Endodermal cell (in vitro differentiated cells): ENCODE measurements at regions not wholly inside any gene's neighbourhood (a gene's known extent, or its start where the extent isn't known, plus 50 kb on each side); places are given as distances from the start of the nearest gene placed in this dataset.
A peak's percentile ranks its signal among the peaks of the same experiment; 100 is the strongest.

Experiments used
- DNase-seq: peaks from one replicate; pipeline ENCODE4 v3.0.0-alpha.2; 2017
- H3K27ac ChIP-seq: 2 replicates; pipeline ENCODE4 v1.5.1; 2013; ENCODE audit warnings: mild to moderate bottlenecking, low read depth, low read length, moderate library complexity
- H3K27me3 ChIP-seq: 2 replicates; pipeline ENCODE4 v1.6.1; 2013; ENCODE audit warnings: mild to moderate bottlenecking, low read length, moderate library complexity; ENCODE audit not compliant: insufficient read depth, control insufficient read depth, poor library complexity, severe bottlenecking
- H3K36me3 ChIP-seq: 2 replicates; pipeline ENCODE4 v1.7.0; 2013; ENCODE audit warnings: mild to moderate bottlenecking, low read length, moderate library complexity; ENCODE audit not compliant: control insufficient read depth, insufficient read depth
- H3K4me1 ChIP-seq: one replicate; pipeline ENCODE4 v1.7.0; 2013; ENCODE audit warnings: low read length; ENCODE audit not compliant: control insufficient read depth, insufficient read depth
- H3K4me3 ChIP-seq: 2 replicates; pipeline ENCODE4 v1.5.1; 2013; ENCODE audit warnings: mild to moderate bottlenecking, low read length, moderate library complexity
- H3K9ac ChIP-seq: 2 replicates; pipeline ENCODE4 v1.6.1; 2013; ENCODE audit warnings: mild to moderate bottlenecking, low read length, moderate library complexity; ENCODE audit not compliant: poor library complexity, severe bottlenecking; ENCODE audit errors: extremely low read depth
- H3K9me3 ChIP-seq: 2 replicates; pipeline ENCODE4 v1.6.1; 2013; ENCODE audit warnings: mild to moderate bottlenecking, low read length, moderate library complexity; ENCODE audit not compliant: control insufficient read depth
- H3K27ac Mint-ChIP-seq: 2 replicates; pipeline ENCODE4 v1.8.0; 2020; ENCODE audit warnings: mixed read lengths
- H3K27me3 Mint-ChIP-seq: 2 replicates; pipeline ENCODE4 v1.8.0; 2021; ENCODE audit warnings: mild to moderate bottlenecking, mixed read lengths; ENCODE audit not compliant: insufficient read depth
- H3K36me3 Mint-ChIP-seq: 2 replicates; pipeline ENCODE4 v1.8.0; 2020; ENCODE audit warnings: low read depth, mixed read lengths
- H3K4me1 Mint-ChIP-seq: 2 replicates; pipeline ENCODE4 v1.8.0; 2020; ENCODE audit warnings: mixed read lengths
- H3K4me3 Mint-ChIP-seq: 2 replicates; pipeline ENCODE4 v1.8.0; 2020; ENCODE audit warnings: mild to moderate bottlenecking, moderate library complexity, mixed read lengths
- H3K9me3 Mint-ChIP-seq: 2 replicates; pipeline ENCODE4 v1.8.0; 2020; ENCODE audit warnings: mild to moderate bottlenecking, mixed read lengths
- CTCF ChIP-seq: fragments of 200-600 bp; sonication (generic); conservative IDR thresholded peaks from 2 replicates; pipeline ENCODE4 v1.5.0; 2021; ENCODE audit warnings: antibody characterized with exemption, mild to moderate bottlenecking
- WGBS, 2 experiments: methylation state at CpG; one replicate each; pipeline versions ENCODE4 v1.1.5 to v1.1.7; 2013; ENCODE audit warnings: missing lambda C conversion rate in 2 of 2, mixed read lengths in 1 of 2; ENCODE audit not compliant: insufficient coverage in 1 of 2, insufficient read length in 1 of 2; 5-methylcytosine and 5-hydroxymethylcytosine counted together

- Histone ChIP-seq H3K27me3 (peaks cover 30% of the 10 kb centered on the region), H3K9me3 (peaks cover 10% of the 10 kb centered on the region), H3K4me1 (no peaks in the 10 kb centered on the region), H3K9ac (no peak overlapping the region), H3K4me3 (no peak overlapping the region), H3K27ac (no peak overlapping the region), H3K36me3 (no peaks in the 10 kb centered on the region)
- Mint-ChIP-seq H3K4me3 (no peak overlapping the region), H3K9me3 (peaks cover 11% of the 10 kb centered on the region), H3K27ac (no peak overlapping the region), H3K27me3 (peaks cover 32% of the 10 kb centered on the region), H3K4me1 (peaks cover 8% of the 10 kb centered on the region), H3K36me3 (no peaks in the 10 kb centered on the region)
- no peak for TF ChIP-seq CTCF
- DNase-seq: no peak
- WGBS, 2 experiments: 81 to 100% methylated on average over 1 to 2 of the region's 2 CpGs
Measured at GRCh38 chr9:107945961-107946360, 456.4 kb upstream of the KLF4 start.

GRCh38 chr9:107945493-107945892 lies 455.9 kb upstream of the KLF4 start:
- Mint-ChIP-seq H3K27me3 (peaks cover 37% of the 10 kb centered on the region), H3K4me1 (peaks cover 8% of the 10 kb centered on the region), H3K9me3 (peaks cover 9% of the 10 kb centered on the region), H3K27ac (no peak overlapping the region), H3K4me3 (no peak overlapping the region), H3K36me3 (no peaks in the 10 kb centered on the region)
- peaks cover 10% of the 10 kb centered on the region for H3K9me3 ChIP-seq
- peaks cover 35% of the 10 kb centered on the region for H3K27me3 ChIP-seq
- DNase-seq: no peak
- H3K36me3 ChIP-seq: no peaks in the 10 kb centered on the region
- H3K9ac ChIP-seq: no peak overlapping the region
- no peak overlapping the region for H3K4me3 ChIP-seq
- TF ChIP-seq CTCF: peak; percentile 31
- no peak overlapping the region for H3K27ac ChIP-seq
- WGBS, 2 experiments: 46 to 80% methylated on average over 1 to 2 of the region's 2 CpGs
- H3K4me1 ChIP-seq: no peaks in the 10 kb centered on the region

GRCh38 chr9:107944387-107944786 lies 454.8 kb upstream of the KLF4 start:
- no peaks in the 10 kb centered on the region for H3K36me3 ChIP-seq
- H3K9ac ChIP-seq: no peak overlapping the region
- H3K27me3 ChIP-seq: peaks cover 38% of the 10 kb centered on the region
- H3K9me3 Mint-ChIP-seq: peaks cover under 1% of the 10 kb centered on the region
- H3K4me3 Mint-ChIP-seq: no peak overlapping the region
- no peak for TF ChIP-seq CTCF
- no peaks in the 10 kb centered on the region for H3K9me3 ChIP-seq
- DNase-seq: no peak
- no peak overlapping the region for H3K27ac ChIP-seq
- H3K27me3 Mint-ChIP-seq: peaks cover 45% of the 10 kb centered on the region
- H3K36me3 Mint-ChIP-seq: no peaks in the 10 kb centered on the region
- H3K4me3 ChIP-seq: no peak overlapping the region
- H3K27ac Mint-ChIP-seq: no peak overlapping the region
- WGBS, 2 experiments: 93 to 100% methylated on average over 2 to 10 of the region's 10 CpGs
- peaks cover 8% of the 10 kb centered on the region for H3K4me1 Mint-ChIP-seq
- no peaks in the 10 kb centered on the region for H3K4me1 ChIP-seq
